ENCODE measurements at regions not wholly inside any gene's neighbourhood (a gene's known extent, or its start where the extent isn't known, plus 50 kb on each side); places are given as distances from the start of the nearest gene placed in this dataset.

- no peak for DNase-seq
These were observed 1637.4 kb upstream of the ACVR2A start for GRCh38 chr2:146207417-146207816.

- no peak for DNase-seq
These were observed 1641.7 kb upstream of the ACVR2A start for GRCh38 chr2:146203064-146203624.

- no peak for DNase-seq
These were observed 1651.2 kb upstream of the ACVR2A start for GRCh38 chr2:146193619-146194018.

GRCh38 chr2:146189541-146189940 is 1655.3 kb upstream of the ACVR2A start:
- no peak for DNase-seq

GRCh38 chr2:146173934-146174333 is 1654.0 kb upstream of the ZEB2 start:
- DNase-seq, result no peak

GRCh38 chr2:146161256-146161882 is 1641.5 kb upstream of the ZEB2 start:
- DNase-seq, result no peak

- DNase-seq, result no peak
These were observed 1638.3 kb upstream of the ZEB2 start for GRCh38 chr2:146158072-146158674.

GRCh38 chr2:146147448-146148012 is 1627.6 kb upstream of the ZEB2 start:
- DNase-seq, result no peak

GRCh38 chr2:146143971-146144370 is 1624.1 kb upstream of the ZEB2 start:
- DNase-seq, result no peak

- DNase-seq, result no peak
These were observed 1618.9 kb upstream of the ZEB2 start for GRCh38 chr2:146138820-146139219.

GRCh38 chr2:146135245-146135644 is 1615.3 kb upstream of the ZEB2 start:
- no peak for DNase-seq

- DNase-seq, result no peak
These were observed 1611.9 kb upstream of the ZEB2 start for GRCh38 chr2:146131785-146132184.

- DNase-seq, result no peak
These were observed 1611.1 kb upstream of the ZEB2 start for GRCh38 chr2:146131048-146131447.

GRCh38 chr2:146130290-146130689 is 1610.4 kb upstream of the ZEB2 start:
- DNase-seq, result no peak

- no peak for DNase-seq
These were observed 1609.3 kb upstream of the ZEB2 start for GRCh38 chr2:146129231-146129630.

GRCh38 chr2:146128216-146128615 is 1608.3 kb upstream of the ZEB2 start:
- no peak for DNase-seq

GRCh38 chr2:146125551-146125950 is 1605.6 kb upstream of the ZEB2 start:
- no peak for DNase-seq

GRCh38 chr2:146124741-146125140 is 1604.8 kb upstream of the ZEB2 start:
- DNase-seq, result peak; percentile 72

GRCh38 chr2:146123714-146124113 is 1603.8 kb upstream of the ZEB2 start:
- DNase-seq, result no peak

GRCh38 chr2:146123256-146123655 is 1603.3 kb upstream of the ZEB2 start:
- DNase-seq, result no peak

GRCh38 chr2:146119586-146119985 is 1599.7 kb upstream of the ZEB2 start:
- DNase-seq, result no peak

GRCh38 chr2:146108993-146109392 is 1589.1 kb upstream of the ZEB2 start:
- no peak for DNase-seq

- no peak for DNase-seq
These were observed 1574.3 kb upstream of the ZEB2 start for GRCh38 chr2:146094185-146094584.

- no peak for DNase-seq
These were observed 1561.5 kb upstream of the ZEB2 start for GRCh38 chr2:146081459-146081858.
